ENCODE measurements at regions not wholly inside any gene's neighbourhood (a gene's known extent, or its start where the extent isn't known, plus 50 kb on each side); places are given as distances from the start of the nearest gene placed in this dataset.

- no peak for TF ChIP-seq CTCF (conservative IDR thresholded peaks at IDR 0.05; ENCODE audit: low read length)
- no peak for TF ChIP-seq EZH2phosphoT487 (IDR thresholded peaks at IDR 0.05; ENCODE audit: borderline replicate concordance, low read depth, low read length)
Observed at GRCh38 chr15:46848704-46849103, 868.6 kb upstream of the SEMA6D start.

Measured in OCI-LY7 (cell line).